ENCODE measurements at regions not wholly inside any gene's neighbourhood (a gene's known extent, or its start where the extent isn't known, plus 50 kb on each side); places are given as distances from the start of the nearest gene placed in this dataset.

DNA sequence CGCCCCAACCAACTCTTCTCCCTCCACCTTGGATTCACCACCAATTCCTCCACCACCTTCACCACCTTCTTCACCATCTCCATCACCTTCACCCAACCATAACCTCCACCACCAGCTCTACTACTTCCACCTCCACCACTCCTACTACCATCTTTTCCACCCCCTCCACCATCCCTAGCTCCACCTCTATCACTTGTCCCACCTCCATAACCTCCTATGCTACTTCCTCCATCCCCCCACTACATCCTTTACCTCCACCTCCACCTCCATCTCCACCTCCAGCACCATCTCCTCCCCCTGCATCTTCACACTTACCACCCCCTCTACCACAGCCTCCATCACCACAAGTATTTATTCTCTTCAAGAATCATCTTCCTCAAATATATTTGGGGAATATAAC, 254.9 kb upstream of the EGLN3 start:
- no peak for ATAC-seq
- H3K27ac ChIP-seq: no peak overlapping the region
- intact Hi-C loops (cut with DNase I): no loop called here
- H3K4me3 ChIP-seq: no peak overlapping the region
- H3K9me3 ChIP-seq: no peaks in the 10 kb centered on the region
- TF ChIP-seq, protein P1, sequence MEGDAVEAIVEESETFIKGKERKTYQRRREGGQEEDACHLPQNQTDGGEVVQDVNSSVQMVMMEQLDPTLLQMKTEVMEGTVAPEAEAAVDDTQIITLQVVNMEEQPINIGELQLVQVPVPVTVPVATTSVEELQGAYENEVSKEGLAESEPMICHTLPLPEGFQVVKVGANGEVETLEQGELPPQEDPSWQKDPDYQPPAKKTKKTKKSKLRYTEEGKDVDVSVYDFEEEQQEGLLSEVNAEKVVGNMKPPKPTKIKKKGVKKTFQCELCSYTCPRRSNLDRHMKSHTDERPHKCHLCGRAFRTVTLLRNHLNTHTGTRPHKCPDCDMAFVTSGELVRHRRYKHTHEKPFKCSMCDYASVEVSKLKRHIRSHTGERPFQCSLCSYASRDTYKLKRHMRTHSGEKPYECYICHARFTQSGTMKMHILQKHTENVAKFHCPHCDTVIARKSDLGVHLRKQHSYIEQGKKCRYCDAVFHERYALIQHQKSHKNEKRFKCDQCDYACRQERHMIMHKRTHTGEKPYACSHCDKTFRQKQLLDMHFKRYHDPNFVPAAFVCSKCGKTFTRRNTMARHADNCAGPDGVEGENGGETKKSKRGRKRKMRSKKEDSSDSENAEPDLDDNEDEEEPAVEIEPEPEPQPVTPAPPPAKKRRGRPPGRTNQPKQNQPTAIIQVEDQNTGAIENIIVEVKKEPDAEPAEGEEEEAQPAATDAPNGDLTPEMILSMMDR (IDR thresholded peaks at IDR 0.05): no peak
- no peak for TF ChIP-seq POLR2A (IDR thresholded peaks at IDR 0.05)
- no peaks in the 10 kb centered on the region for H3K36me3 ChIP-seq
- no peaks in the 10 kb centered on the region for H3K27me3 ChIP-seq
- DNase-seq: no peak
- 100% methylated on average over 1 of the region's 1 CpG for WGBS (ENCODE audit: insufficient coverage, low coverage, low lambda C conversion rate, missing lambda C conversion rate)
- no peaks in the 10 kb centered on the region for H3K4me1 ChIP-seq

DNA sequence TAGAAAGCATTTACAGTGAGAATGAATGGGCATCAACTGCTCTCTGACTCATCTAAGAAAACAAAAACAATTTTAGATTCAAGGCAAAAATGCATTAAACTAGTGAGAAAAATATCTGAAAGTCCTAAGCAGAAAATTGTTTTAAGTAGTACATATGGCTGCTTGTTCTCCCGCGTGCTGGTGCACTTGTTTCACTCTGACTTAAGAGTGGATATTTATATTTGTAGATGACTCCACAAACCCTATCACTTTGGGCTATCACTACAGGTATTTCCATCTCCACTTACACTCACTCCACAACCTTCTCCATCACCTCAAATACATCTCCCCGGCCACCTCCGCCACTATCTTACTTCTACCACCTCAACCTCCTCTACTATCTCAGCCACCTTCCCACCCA, 253.9 kb upstream of the EGLN3 start:
- WGBS (ENCODE audit: insufficient coverage, low coverage, low lambda C conversion rate, missing lambda C conversion rate): 92% methylated on average over 4 of the region's 4 CpGs
- intact Hi-C loops (cut with DNase I): no loop called here
- Histone ChIP-seq H3K36me3 (no peaks in the 10 kb centered on the region), H3K27ac (no peak overlapping the region), H3K4me3 (no peak overlapping the region), H3K4me1 (no peaks in the 10 kb centered on the region), H3K9me3 (no peaks in the 10 kb centered on the region), H3K27me3 (no peaks in the 10 kb centered on the region)
- no peak for ATAC-seq
- no peak for DNase-seq
- TF ChIP-seq POLR2A (IDR thresholded peaks at IDR 0.05): no peak
- TF ChIP-seq, protein P1 (IDR thresholded peaks at IDR 0.05): no peak

DNA sequence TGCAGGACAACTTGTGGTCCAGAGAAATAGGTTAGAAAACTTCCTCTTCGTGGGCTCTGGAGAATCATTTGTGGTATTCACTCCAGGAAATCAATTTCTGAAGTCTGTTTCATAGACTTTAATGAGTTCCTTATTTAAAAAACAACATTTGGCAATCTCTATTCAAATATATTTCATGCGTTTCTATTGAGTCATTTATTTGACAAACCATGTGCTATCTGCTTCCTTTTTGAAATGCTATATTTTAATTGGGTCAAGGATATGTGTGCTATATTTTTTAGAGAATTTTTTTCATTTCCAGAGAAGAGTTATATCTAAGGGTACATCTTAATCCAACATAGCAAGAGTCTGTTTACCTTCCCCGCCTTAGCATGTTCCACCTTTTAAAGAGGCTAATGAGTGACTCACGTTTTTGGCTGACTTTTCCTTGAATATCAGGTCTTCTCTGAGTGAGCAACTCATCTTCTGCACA, 252.4 kb upstream of the EGLN3 start:
- Histone ChIP-seq H3K9me3 (no peaks in the 10 kb centered on the region), H3K4me1 (no peaks in the 10 kb centered on the region), H3K4me3 (no peak overlapping the region), H3K27me3 (no peaks in the 10 kb centered on the region), H3K27ac (no peak overlapping the region), H3K36me3 (no peaks in the 10 kb centered on the region)
- no peak for ATAC-seq
- TF ChIP-seq POLR2A (IDR thresholded peaks at IDR 0.05): no peak
- TF ChIP-seq, protein P1 (IDR thresholded peaks at IDR 0.05): no peak
- intact Hi-C loops (cut with DNase I): no loop called here
- 24% methylated on average over 4 of the region's 4 CpGs for WGBS (ENCODE audit: insufficient coverage, low coverage, low lambda C conversion rate, missing lambda C conversion rate)
- no peak for DNase-seq

DNA sequence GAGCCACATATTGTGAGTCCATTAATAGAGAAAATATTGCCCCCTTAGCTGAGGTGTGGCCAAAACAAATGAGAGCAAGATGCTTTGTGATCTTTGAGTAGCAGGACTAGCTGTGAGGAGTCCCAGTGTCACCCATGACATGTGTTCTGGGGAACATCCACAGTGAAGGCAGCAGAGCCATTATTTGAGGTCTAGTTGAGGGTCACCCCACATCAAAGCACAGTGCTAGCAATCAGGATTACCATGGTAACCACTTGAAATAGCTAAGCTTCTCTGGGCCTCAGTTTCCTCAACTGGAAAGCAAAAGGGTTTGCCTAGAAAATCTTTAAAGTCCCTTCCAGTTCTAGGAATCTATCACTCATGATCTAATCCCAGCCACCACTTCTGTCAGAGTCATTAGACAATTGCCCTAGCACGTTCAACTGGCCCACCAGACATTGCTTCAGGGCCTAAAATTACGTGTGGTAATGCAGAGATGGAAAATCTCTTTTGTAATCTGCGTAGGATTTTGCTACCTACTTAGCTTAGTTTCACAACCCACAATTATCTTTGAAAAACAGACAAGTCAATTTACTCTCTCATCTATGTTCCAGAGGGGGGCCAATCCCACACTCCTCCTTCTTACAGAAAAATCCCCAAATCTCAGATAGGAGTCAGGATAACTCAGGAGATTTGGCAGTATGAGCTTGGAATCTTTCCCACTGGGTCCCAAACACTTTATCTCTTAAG, 251.2 kb upstream of the EGLN3 start:
- Histone ChIP-seq H3K9me3 (no peaks in the 10 kb centered on the region), H3K27me3 (no peaks in the 10 kb centered on the region), H3K4me3 (no peak overlapping the region), H3K36me3 (no peaks in the 10 kb centered on the region), H3K27ac (no peak overlapping the region), H3K4me1 (no peaks in the 10 kb centered on the region)
- TF ChIP-seq POLR2A (IDR thresholded peaks at IDR 0.05): no peak
- TF ChIP-seq, protein P1 (IDR thresholded peaks at IDR 0.05): no peak
- ATAC-seq: no peak
- DNase-seq: no peak
- intact Hi-C loops (cut with DNase I): no loop called here
- WGBS (ENCODE audit: insufficient coverage, low coverage, low lambda C conversion rate, missing lambda C conversion rate): 33% methylated on average over 3 of the region's 3 CpGs

Measured in right lobe of liver (tissue), 6 donors.